GM12878 (cell line): ENCODE measurements at regions not wholly inside any gene's neighbourhood (a gene's known extent, or its start where the extent isn't known, plus 50 kb on each side); places are given as distances from the start of the nearest gene placed in this dataset.

Experiments
- ATAC-seq: fragments of 200-7000 bp; cut with Tn5 transposase; 3 replicates; pipeline ENCODE4 v1.9.1; 2020; ENCODE audit warnings: mild to moderate bottlenecking, moderate library complexity
- BruUV-seq: library from RNA; stranded (reverse); fragments of 400-500 nt; replicated peaks from 2 replicates; lab custom pipeline; 2021; lab: Mats Ljungman, UMichigan
- CTCF ChIA-PET: fragments of 300-600 bp; sonication (Branson Sonifier 250); formaldehyde crosslinking; extraction: SDS; loops from one replicate; lab custom pipeline; 2021; ENCODE audit warnings: inconsistent platforms; lab: Yijun Ruan, JAX
- POLR2A ChIA-PET: fragments of 350-600 bp; formaldehyde crosslinking; extraction: SDS; loops from one replicate; lab custom pipeline; 2021; ENCODE audit warnings: inconsistent platforms; lab: Charles Lee
- RAD21 ChIA-PET: fragments of 300-600 bp; sonication (Branson Sonifier 250); formaldehyde crosslinking; loops from one replicate; lab custom pipeline; 2023; ENCODE audit warnings: antibody characterized with exemption; ENCODE audit not compliant: unreplicated experiment; lab: Charles Lee
- SMC1A ChIA-PET: fragments of 300-600 bp; sonication (Branson Sonifier 250); formaldehyde crosslinking; loops from one replicate; lab custom pipeline; 2023; ENCODE audit not compliant: unreplicated experiment, uncharacterized antibody; lab: Charles Lee
- DNase-seq: peaks from one replicate; pipeline ENCODE4 v3.0.0-alpha.2; 2011; ENCODE audit warnings: low read depth, low spot score
- FAIRE-seq: peaks from 3 replicates; lab custom pipeline; 2011; peaks lifted over from hg19 to GRCh38; lab: Jason Lieb, UNC
- H2AFZ ChIP-seq: 2 replicates; pipeline ENCODE4 v1.6.0; 2011; ENCODE audit warnings: low read depth, low read length, control low read depth; ENCODE audit not compliant: control insufficient read depth
- H3K27ac ChIP-seq: 2 replicates; pipeline ENCODE4 v1.5.1; 2011; ENCODE audit warnings: control low read depth; ENCODE audit not compliant: control insufficient read depth, insufficient read depth
- H3K27me3 ChIP-seq, 2 experiments: replicated peaks in 1 of 2; 2 replicates each; pipeline versions ENCODE4 v1.6.0 to v1.6.1; 2011; ENCODE audit warnings: low read length in 1 of 2; ENCODE audit not compliant: control insufficient read depth in 2 of 2, insufficient read depth in 2 of 2
- H3K36me3 ChIP-seq, 2 experiments: 2 replicates each; pipeline ENCODE4 v1.5.1; 2011; ENCODE audit warnings: low read length in 1 of 2; ENCODE audit not compliant: control insufficient read depth in 2 of 2, insufficient read depth in 2 of 2
- H3K4me1 ChIP-seq: 2 replicates; pipeline ENCODE4 v1.6.1; 2011; ENCODE audit warnings: mild to moderate bottlenecking, low read length, moderate library complexity, mixed read lengths; ENCODE audit not compliant: control insufficient read depth, insufficient read depth
- H3K4me2 ChIP-seq: 2 replicates; pipeline ENCODE4 v1.6.0; 2011; ENCODE audit warnings: control low read depth; ENCODE audit not compliant: control insufficient read depth, insufficient read depth
- H3K4me3 ChIP-seq: fragments of 200-600 bp; sonication (generic); 2 replicates; pipeline ENCODE4 v1.5.1; 2016
- H3K79me2 ChIP-seq: 2 replicates; pipeline ENCODE4 v1.6.0; 2011; ENCODE audit warnings: low read length; ENCODE audit not compliant: control insufficient read depth, insufficient read depth
- H3K9ac ChIP-seq: 2 replicates; pipeline ENCODE4 v1.8.0; 2011; ENCODE audit warnings: low read length, control low read depth, mixed read lengths; ENCODE audit not compliant: control insufficient read depth, insufficient read depth
- H3K9me3 ChIP-seq: replicated peaks from 3 replicates; pipeline ENCODE4 v1.5.1; 2011; ENCODE audit warnings: mild to moderate bottlenecking, low read length; ENCODE audit not compliant: control insufficient read depth, insufficient read depth
- H4K20me1 ChIP-seq: 2 replicates; pipeline ENCODE4 v1.6.0; 2011; ENCODE audit not compliant: control insufficient read depth, insufficient read depth
- BCL11A ChIP-seq: IDR thresholded peaks from 2 replicates; pipeline ENCODE4 v1.6.1; 2011; ENCODE audit warnings: low read depth, low read length
- BHLHE40 ChIP-seq, 2 experiments: fragments of 450-650 bp in 1 of 2; IDR thresholded peaks; 2 replicates each; pipeline ENCODE4 v1.6.1; 2011 to 2017; ENCODE audit warnings: low read depth in 2 of 2, borderline replicate concordance in 1 of 2, improper control_type of control experiment in 1 of 2, low read length in 1 of 2, mild to moderate bottlenecking in 1 of 2
- CBFB ChIP-seq: IDR thresholded peaks from 2 replicates; pipeline ENCODE4 v1.6.1; 2016; ENCODE audit warnings: antibody characterized with exemption, low read depth
- CBX5 ChIP-seq: sonication (generic); IDR thresholded peaks from 2 replicates; pipeline ENCODE4 v1.6.1; 2016; ENCODE audit warnings: low read depth, moderate library complexity, mild to moderate bottlenecking, inconsistent platforms
- CHD2 ChIP-seq: IDR thresholded peaks from 2 replicates; pipeline ENCODE4 v1.6.1; 2011; ENCODE audit warnings: low read depth, low read length, improper control_type of control experiment, borderline replicate concordance
- EP300 ChIP-seq, 2 experiments: fragments of 150-350 bp in 1 of 2; IDR thresholded peaks; 2 replicates each; pipeline ENCODE4 v1.6.1; 2011 to 2012; ENCODE audit warnings: low read depth in 2 of 2, low read length in 2 of 2, borderline replicate concordance in 1 of 2, improper control_type of control experiment in 1 of 2, inconsistent platforms in 1 of 2; ENCODE audit not compliant: control insufficient read depth in 1 of 2
- MXI1 ChIP-seq: fragments of 150-350 bp; IDR thresholded peaks from 2 replicates; pipeline ENCODE4 v1.6.1; 2011; ENCODE audit warnings: low read depth, mild to moderate bottlenecking, inconsistent platforms, low read length, improper control_type of control experiment
- NBN ChIP-seq: fragments of 450-650 bp; IDR thresholded peaks from 2 replicates; pipeline ENCODE4 v1.6.1; 2016
- NFYB ChIP-seq: IDR thresholded peaks from 2 replicates; pipeline ENCODE4 v1.6.1; 2011; ENCODE audit warnings: low read depth, mild to moderate bottlenecking, low read length, improper control_type of control experiment, moderate library complexity; ENCODE audit not compliant: insufficient read depth
- NR2C1 ChIP-seq: fragments of 450-650 bp; IDR thresholded peaks from 2 replicates; pipeline ENCODE4 v1.6.1; 2017; ENCODE audit warnings: antibody characterized with exemption, mild to moderate bottlenecking, moderate library complexity
- PML ChIP-seq: IDR thresholded peaks from 2 replicates; pipeline ENCODE4 v1.6.1; 2012; ENCODE audit warnings: low read length, inconsistent platforms
- POU2F2 ChIP-seq: IDR thresholded peaks from 3 replicates; pipeline ENCODE4 v1.6.1; 2011; ENCODE audit warnings: low read depth, mild to moderate bottlenecking, low read length, borderline replicate concordance
- SIX5 ChIP-seq: IDR thresholded peaks from 2 replicates; pipeline ENCODE4 v1.6.1; 2011; ENCODE audit warnings: mild to moderate bottlenecking, low read depth, low read length, moderate library complexity; ENCODE audit not compliant: severe bottlenecking
- TBL1XR1 ChIP-seq: IDR thresholded peaks from 2 replicates; pipeline ENCODE4 v1.6.1; 2012; ENCODE audit warnings: low read depth, low read length, improper control_type of control experiment
- ZNF217 ChIP-seq: fragments of 450-650 bp; IDR thresholded peaks from 2 replicates; pipeline ENCODE4 v1.6.1; 2017; ENCODE audit warnings: antibody characterized with exemption, mild to moderate bottlenecking
- WGBS: methylation state at CpG from one replicate; pipeline ENCODE4 v1.1.6; 2016; ENCODE audit warnings: low lambda C conversion rate; ENCODE audit not compliant: insufficient replicate concordance, insufficient coverage; ENCODE audit errors: missing lambda C conversion rate; 5-methylcytosine and 5-hydroxymethylcytosine counted together
- in situ Hi-C: fragments of 300-500 bp; cut with MboI; formaldehyde crosslinking; loops from 9 replicates; pipeline ENCODE4 v1.14.3; 2018; ENCODE audit warnings: mixed read lengths
- intact Hi-C: fragments of 100-400 bp; cut with micrococcal nuclease; formaldehyde crosslinking; loops from one replicate; pipeline ENCODE4 v1.14.2; 2022; ENCODE audit not compliant: unreplicated experiment
- TF ChIP-seq, protein P1 (sequence below): IDR thresholded peaks from 2 replicates; pipeline ENCODE4 v1.6.1; 2012; ENCODE audit warnings: low read depth, low read length, improper control_type of control experiment
- TF ChIP-seq, protein P2 (sequence below): fragments of 450-650 bp; IDR thresholded peaks from 2 replicates; pipeline ENCODE4 v1.6.1; 2014; ENCODE audit warnings: mild to moderate bottlenecking

DNA sequence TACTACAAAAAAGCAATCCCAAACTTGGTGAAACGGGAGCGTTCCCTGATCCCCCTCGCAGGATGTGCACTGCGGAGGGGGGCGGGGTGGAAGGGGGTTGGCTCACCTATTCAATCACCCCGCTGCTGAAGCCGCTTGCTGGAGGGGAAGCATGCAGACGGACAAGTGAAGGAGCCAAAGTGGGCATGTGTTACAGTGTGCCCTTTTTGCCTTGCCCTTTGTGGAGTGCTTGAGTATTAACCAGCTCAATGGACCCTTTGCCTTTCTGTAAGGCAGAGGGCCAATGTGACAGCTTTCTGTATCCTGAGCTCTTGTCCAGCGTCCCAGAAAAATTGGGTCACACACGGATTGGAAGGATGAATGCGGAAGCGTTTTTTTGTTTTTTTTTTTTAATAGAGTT lies 348.9 kb upstream of the NPSR1 start:
- H3K27ac ChIP-seq: no peak overlapping the region
- ChIA-PET RAD21 (no interaction called here), SMC1A (no interaction called here), CTCF (no interaction called here), POLR2A (no interaction called here)
- no peak for FAIRE-seq
- H3K4me1 ChIP-seq: no peaks in the 10 kb centered on the region
- no peaks in the 10 kb centered on the region for H4K20me1 ChIP-seq
- TF ChIP-seq CBX5: no peak
- TF ChIP-seq PML: no peak
- no peak for TF ChIP-seq MXI1
- no peak for TF ChIP-seq NR2C1
- TF ChIP-seq CHD2: no peak
- no peak for TF ChIP-seq POU2F2
- TF ChIP-seq NBN: no peak
- TF ChIP-seq, protein P1, sequence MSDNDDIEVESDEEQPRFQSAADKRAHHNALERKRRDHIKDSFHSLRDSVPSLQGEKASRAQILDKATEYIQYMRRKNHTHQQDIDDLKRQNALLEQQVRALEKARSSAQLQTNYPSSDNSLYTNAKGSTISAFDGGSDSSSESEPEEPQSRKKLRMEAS: no peak
- no peak for TF ChIP-seq BCL11A
- no peak for TF ChIP-seq CBFB
- no peak for TF ChIP-seq NFYB
- TF ChIP-seq, protein P2, sequence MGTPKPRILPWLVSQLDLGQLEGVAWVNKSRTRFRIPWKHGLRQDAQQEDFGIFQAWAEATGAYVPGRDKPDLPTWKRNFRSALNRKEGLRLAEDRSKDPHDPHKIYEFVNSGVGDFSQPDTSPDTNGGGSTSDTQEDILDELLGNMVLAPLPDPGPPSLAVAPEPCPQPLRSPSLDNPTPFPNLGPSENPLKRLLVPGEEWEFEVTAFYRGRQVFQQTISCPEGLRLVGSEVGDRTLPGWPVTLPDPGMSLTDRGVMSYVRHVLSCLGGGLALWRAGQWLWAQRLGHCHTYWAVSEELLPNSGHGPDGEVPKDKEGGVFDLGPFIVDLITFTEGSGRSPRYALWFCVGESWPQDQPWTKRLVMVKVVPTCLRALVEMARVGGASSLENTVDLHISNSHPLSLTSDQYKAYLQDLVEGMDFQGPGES: no peak
- no peak for TF ChIP-seq BHLHE40 (IDR thresholded peaks at IDR 0.05; ENCODE audit: borderline replicate concordance in 1 of 2, low read depth in 2 of 2, low read length in 1 of 2)
- no peak for TF ChIP-seq SIX5
- no peak for TF ChIP-seq TBL1XR1
- no peak for TF ChIP-seq EP300 (IDR thresholded peaks at IDR 0.05; ENCODE audit: borderline replicate concordance in 1 of 2, control insufficient read depth in 1 of 2, low read depth in 2 of 2, low read length in 2 of 2)
- no peak for TF ChIP-seq ZNF217
- no peaks in the 10 kb centered on the region for H3K27me3 ChIP-seq
- in situ Hi-C loops (no loop called here), intact Hi-C loops (no loop called here)
- no peaks in the 10 kb centered on the region for H3K36me3 ChIP-seq
- no peak for ATAC-seq
- no peaks in the 10 kb centered on the region for H3K9me3 ChIP-seq
- H2AFZ ChIP-seq: no peak overlapping the region
- no peak for DNase-seq
- 57% methylated on average over 12 of the region's 12 CpGs for WGBS
- BruUV-seq: no TSS peak
- H3K79me2 ChIP-seq: no peaks in the 10 kb centered on the region
- no peak overlapping the region for H3K9ac ChIP-seq
- no peak overlapping the region for H3K4me2 ChIP-seq
- no peak overlapping the region for H3K4me3 ChIP-seq
